T-helper 2 cell treated with Interferon-gamma antibody and Interleukin-4, amounts not matched to agents 100 ng/mL and 5 ng/mL, for 36 hours (primary cell): ENCODE measurements at regions not wholly inside any gene's neighbourhood (a gene's known extent, or its start where the extent isn't known, plus 50 kb on each side); places are given as distances from the start of the nearest gene placed in this dataset.

Experiments used
- intact Hi-C: fragments of 100-400 bp; cut with micrococcal nuclease; formaldehyde crosslinking; loops from one replicate; pipeline ENCODE4 v1.15.1; 2023

DNA sequence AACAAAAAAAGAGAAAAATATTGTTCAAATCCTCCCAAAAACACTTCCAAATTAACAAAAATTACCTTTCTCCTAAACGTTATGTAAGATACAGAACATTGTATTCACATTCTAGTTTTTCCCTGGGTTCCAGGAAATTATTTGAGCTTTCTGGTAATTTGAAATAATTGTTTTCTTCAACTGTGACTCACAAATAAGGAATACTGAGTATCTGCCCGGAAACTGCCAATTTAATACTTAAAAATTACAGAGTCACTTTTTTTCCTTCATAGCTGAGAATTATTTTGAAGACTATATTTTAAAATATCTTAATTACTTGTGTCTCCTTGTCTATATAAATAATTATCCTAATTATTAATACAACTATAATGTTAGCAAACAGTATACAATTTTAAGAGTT is 709.0 kb upstream of the ARGLU1 start:
- intact Hi-C loops, result no loop called here

DNA sequence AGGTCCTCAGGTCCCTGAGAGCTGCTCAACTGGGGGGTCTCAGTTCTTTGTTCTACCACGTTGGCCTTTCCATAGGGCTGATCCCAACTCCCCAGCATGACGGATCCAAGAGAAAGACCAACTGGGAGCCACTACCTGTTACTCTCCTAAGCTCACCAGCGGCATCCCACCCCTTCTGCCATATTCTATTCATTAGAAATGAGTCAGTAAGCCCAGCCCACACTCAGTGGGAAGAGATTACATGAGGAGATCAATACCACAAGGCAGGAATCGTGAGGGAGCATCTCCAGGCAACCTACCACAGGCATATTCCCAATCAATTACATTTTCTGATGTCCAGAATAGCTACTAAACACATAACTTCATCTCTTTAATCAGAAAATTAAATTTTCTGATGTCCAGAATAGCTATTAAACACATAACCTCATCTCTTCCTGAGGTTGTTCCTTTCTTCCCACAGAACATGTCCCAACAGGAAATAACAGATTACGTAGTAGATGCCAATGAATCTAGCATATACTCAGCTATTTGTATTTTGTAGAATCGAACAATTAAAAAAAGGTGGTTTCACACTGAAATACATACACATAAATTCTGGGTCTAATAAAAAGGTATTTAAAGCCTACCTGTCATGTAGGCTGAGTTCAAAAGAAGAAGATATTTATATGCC is 708.1 kb upstream of the ARGLU1 start:
- intact Hi-C loops, result no loop called here

DNA sequence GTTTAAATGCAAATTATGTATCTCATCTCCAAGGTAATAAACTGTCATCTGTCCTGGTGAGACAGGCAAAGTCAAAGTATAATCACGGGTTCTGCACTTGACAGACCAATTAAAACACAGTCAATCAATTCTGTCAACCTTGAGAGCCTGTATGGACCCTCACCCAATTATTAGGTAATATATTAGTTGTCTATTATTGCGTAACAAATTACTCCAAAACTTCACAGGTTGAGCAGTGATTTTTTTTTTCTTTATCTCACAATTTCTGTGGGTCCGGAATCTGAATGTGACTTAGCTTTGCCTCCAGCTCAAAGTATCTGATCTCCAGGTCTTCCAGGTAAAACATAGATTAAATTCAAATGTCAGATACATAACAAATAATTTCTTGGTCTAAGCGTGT is 707.4 kb upstream of the ARGLU1 start:
- intact Hi-C loops, result no loop called here

DNA sequence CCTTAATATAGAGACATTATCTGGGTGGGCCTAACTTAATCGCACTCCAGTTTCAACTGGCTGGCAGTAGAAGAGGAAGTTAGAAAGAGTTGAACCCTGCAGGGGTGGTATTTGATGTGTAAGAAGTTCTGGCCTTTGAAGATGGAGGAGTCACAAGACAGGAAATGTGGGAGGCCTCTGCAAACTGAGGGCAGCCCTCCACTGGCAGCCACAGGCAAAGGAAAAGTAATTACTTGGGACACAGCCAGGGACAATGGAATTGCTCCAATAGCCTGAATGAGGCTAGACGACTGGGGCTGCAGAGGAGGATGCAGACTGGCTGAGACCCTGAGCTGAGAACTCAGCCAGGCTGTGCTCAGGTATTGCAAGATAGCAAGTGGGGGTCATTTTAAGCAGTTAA is 703.3 kb upstream of the ARGLU1 start:
- intact Hi-C loops, result no loop called here

DNA sequence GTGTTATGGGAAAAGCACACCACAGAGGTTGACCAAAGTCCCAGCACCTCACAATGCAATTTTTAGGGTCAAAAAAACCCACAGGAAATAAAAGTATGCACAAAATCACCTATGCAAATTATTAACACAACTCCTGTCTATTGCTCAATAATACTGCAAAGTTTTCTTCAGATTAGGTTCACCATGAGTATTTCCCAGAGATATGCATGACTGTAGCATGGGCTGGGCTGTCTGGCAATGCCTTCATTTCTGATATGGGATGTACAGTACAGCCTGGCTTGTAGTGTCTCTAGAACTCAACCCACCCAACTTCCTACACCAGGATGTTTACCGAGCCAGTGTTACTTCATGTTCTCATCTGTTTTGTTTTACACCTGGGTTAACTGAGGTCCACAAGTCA is 698.7 kb upstream of the ARGLU1 start:
- intact Hi-C loops, result no loop called here

DNA sequence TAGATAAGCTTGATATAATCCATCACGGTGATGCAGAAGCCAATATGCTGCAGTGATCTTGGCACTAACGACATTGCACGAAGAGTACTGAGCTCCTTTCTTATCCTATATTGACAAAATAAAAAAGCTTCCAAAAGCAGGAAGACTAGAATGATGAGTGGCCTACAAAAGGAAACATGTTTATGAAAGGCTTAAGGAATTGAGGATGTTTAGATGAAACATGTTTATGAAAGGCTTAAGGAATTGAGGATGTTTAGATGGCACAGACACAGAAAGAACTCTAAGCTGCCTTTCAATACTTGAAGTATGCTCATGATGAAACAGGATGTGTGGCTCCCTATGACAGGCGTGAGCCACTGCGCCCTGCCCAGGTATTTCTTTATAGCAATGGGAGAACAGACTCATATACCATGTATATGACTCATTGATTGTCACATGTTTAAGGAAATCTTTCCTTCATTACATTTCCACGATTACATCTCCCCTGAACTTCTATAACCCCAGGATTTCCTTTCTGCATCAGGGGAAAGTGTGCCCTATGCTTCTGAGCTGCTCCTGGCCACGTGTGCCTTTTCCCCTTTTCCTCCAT is 690.8 kb upstream of the ARGLU1 start:
- intact Hi-C loops, result no loop called here

DNA sequence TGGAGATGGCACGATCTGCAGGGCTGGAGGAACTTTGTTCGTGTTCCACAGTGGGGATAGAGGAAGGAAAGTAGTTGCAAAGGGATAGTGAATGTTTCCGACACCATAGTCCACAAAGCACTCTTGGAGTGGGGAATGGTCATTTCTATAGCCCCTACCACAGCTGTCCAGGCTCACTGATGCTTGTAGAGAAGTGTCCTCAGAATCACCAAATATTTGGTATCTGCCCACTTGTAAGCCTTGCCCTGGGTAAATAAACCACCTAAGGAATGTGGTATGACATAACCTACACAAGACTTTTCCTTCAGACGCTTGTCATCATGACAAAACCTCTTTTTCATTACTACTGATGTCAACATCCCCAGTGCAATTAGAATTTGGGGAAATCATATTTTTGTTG is 686.5 kb upstream of the ARGLU1 start:
- intact Hi-C loops, result no loop called here

DNA sequence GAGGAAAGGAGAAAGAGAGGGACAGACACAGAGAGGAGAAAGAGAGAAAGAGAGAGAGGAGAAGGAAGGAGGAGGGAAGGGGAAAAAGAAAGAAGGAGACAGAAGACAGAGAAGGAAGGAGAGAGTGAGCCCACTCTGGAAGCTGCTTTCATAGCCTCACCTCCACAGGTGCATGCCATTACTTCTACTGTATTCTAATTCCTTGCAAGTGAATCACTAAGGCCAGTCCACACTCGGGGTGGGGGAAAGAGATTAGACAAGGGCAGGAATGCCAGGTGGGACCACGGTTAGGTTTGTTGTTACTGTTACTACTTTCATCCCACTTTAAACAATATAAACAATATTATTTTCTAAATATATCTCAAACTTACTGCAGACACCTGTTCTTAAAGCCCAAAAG is 684.5 kb upstream of the ARGLU1 start:
- intact Hi-C loops, result no loop called here

DNA sequence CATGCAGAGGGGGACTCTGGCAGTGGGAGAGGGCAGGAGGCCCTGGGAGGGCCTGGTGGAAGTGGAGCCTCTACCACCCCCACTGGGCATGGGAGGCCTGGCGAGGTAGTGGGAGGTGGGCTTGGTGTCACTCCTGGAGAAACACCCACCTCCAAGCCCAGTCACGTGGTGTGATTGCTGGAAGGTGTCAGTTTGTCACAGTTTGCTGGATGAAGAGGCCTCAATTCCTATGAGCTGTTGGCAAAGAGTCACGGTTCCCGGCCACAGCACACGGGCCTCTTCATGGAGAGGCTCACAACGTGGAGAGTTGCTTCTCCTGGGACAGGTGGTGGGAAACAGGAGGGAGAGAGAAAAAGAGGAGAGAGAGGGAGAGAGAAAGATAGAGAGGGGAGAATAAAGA is 684.1 kb upstream of the ARGLU1 start:
- intact Hi-C loops, result no loop called here

DNA sequence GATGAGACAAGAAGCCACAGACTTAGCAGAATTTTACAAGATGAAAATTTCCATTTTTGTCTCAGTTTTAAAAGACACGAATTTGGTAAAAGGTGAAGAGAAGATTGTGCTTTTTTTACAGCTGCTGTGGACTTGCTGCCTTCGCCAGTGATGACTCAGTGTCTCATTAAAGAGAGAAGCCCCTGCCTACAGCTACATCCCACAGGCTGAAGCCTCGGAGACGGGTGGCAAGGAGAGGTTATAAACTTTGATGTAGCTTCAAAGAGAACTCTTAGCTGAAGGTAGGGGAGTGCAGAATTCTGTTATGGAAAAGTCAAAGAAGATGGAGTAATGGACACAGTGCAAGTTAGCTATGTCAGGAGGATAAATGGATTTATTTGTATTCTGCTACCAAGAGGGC is 683.4 kb upstream of the ARGLU1 start:
- intact Hi-C loops, result no loop called here

DNA sequence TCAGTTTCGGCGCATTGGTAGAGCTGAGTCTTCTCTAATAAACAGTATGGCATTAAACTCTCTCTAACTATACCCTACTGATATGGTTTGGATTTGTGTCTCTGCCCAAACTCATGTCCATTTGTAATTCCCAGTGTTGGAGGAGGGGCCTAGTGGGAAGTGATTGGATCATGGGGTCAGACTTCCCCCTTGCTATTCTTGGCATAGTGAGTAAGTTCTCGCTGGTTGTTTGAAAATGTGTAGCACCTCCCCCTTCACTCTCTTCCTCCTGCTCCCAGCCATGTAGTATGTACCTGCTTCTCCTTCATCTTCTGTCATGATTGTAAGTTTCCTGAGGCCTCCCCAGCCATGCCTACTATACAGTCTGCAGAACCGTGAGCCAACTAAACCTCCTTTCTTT is 682.7 kb upstream of the ARGLU1 start:
- intact Hi-C loops, result no loop called here

DNA sequence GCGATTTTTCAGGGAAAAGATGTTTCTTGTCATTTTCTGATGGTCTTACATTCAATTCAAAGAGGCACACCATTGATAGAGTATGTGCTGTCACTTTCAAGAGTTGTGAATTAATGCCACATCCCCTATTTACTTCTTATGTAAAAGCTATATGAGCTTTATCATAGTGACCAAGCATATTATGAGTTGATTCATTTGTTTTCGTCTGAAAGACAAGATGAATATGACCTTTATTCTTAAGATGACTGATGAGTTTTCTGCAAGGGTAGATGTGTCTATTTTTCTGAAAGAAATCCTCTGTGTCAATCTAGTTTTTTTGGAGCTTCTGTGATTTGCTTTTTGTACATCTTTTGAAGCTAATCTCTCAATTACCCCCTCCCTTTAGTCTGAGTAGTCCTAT is 676.3 kb upstream of the ARGLU1 start:
- intact Hi-C loops, result no loop called here

DNA sequence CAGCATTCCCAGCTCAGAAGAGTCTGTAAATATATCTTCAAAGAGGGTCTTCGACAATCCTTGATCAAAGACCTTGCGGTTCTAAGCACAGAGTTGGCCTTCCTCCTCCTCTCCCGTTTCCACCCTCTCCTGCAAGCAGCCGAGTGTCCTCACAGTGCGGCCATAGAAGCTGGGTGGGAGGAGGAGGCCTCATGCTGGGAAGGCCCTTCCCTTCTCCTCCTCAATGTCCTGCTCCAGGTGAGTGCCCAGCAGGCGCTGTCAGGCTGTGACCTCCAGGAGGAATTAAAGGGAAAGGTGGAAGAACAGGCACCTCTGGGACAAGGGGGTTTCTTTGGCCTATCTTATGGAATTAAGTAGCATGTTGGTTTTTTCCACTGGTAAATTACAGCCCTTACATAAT is 674.2 kb upstream of the ARGLU1 start:
- intact Hi-C loops, result no loop called here

DNA sequence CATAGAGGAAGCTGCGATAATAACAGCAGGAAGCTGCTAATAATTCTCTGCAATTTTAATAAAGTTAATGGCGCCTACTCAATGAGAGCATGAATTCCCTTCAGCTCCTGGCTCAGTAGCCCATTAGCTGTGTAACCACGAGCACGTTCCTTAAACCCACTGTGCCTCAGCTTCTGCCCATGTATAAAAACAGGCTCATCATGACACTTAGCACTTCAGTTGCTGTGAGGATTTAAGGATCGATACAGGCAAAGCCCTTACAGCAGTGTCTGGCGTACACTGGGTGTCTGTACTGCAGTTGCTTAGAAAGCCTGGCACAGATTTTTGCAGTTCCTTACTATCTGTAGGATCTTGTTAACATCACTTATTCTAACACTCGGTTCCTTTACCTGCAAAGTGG is 673.4 kb upstream of the ARGLU1 start:
- intact Hi-C loops, result no loop called here

DNA sequence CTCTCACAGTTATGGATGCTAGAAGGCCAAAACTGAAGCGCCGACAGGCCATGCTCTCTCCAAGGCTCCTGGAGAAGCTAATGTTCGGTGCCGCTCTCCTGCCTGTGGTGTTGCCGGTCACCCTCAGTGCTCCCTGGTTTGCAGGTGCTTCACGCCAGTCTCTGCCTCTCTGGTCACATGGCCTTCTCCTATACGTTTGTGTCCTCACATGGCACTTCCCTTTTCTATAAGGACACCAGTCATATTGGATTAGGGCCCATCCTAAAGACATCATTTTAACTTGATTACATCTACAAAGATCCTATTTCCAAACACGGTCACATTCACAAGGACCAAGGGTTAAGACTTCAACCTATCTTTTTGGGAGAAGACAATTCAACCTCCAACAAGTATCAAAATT is 671.3 kb upstream of the ARGLU1 start:
- intact Hi-C loops, result no loop called here

DNA sequence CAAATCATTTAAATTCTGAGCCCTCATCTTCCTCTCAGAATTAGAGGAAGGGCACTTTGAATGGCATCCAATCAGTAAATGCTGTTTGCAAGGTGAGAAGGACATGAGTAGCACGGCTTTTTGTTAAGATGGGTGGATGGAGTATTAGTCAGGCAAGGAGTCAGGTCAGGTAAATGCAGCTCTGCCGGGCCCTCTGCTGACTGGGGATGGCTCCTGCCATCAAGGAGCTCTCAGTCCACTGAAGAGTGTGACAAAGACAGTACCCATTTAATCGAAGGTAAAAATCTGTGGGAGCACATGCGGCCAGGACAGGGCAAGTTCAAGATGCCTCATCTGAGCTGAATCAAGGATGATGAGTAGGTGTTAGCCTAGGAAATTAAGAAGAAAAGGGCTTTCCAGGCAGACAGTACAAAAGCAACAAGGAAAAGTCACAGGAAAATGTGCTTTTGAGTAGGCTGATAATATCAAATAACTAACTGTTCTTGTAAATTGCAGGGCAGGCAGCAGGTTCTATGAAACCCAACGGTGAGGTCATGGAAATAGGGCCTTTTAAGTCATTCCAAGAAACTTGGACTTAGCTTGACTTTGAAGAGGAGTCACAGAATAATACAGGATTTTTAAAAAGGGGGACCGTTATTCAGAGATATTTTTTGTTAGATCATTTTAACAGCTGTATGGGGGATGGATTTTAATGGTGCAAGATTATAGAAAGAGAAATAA is 670.5 kb upstream of the ARGLU1 start:
- intact Hi-C loops, result no loop called here

DNA sequence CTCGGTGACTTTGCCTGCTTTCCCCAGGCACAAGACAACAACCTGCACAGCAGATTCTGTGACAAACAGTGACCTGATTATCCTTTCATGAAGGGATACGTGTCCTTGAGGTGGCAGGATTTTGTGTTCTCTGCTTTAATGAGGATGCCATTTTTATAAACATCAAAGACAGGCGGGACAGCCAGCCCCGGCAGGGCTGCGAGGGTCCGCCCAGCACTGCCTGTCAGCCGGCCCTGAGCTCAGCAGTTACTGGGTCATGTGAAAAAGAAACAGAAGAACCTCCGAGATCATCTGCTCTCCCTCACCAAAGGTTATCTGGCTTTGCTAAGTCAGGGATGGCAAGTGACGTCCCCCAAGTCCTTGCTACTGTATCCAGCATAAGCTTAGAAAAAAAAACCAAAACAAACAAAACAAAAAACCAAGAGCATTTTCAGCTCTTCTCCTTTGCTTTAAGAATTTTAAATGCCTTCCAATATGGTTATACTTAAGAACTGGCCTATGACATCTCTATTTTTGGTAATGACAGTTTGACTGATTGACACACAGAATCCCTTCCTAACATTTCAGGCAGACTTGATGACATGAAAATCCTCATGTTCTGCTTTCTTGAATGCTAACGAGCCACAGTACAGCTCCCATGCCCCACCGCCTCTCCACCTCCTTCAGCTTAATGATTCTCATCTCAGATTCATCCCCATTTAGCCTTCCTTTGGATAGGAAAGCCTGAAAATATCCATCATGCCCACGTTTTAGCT is 666.6 kb upstream of the ARGLU1 start:
- intact Hi-C loops, result no loop called here

DNA sequence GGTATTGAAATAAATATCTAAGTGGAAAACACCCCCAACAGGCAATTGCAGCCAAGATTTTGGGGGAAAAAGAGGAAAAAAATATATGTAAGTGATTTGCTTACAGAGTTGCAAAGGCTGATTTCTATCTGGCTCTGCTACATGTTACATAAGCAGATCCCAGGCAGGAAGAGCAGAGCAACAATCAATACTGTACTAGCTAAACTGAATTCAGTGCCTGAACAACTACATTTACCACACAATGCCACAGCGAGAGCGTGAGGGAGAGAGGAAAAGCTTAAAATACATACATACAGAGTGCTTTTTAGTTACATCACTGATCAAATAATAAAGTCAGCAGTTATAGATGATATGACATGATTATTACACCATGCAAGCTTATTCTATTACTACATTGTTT is 665.6 kb upstream of the ARGLU1 start:
- intact Hi-C loops, result no loop called here

DNA sequence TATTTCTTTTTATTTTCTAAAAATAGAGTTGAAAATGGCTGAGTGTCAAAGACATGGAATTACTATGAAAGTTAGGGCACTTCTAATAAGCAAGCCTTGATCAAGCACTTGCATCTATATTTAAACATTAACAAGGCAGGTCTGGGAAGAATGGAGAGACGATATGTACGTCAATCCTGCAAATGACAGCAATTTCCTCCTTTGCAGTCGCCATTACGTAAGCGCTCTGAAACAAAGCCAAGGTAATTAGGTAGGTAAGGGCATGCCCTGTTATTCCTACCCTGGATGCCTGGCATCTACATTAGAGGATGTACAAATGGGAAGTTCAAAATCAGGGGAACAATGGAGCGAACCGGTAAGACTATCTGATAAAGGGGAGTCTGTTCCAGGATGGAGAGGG is 664.0 kb upstream of the ARGLU1 start:
- intact Hi-C loops, result no loop called here

DNA sequence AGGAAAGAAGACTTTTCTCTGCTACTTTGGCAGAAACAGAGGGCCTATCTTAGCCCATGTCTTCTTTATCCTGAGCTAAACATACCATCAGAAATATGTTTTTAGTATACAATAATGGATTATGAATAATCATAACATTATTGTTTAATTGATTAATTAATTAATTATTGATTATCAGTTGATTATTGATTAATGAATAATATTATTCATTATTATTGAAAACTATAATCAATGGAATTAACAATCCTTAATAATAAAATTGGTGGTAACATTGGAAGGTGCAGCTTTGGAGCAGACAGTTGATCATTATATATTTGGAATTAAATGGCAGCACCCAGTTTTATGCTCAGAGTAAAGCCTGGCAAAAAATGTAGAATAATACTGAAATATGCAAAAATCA is 655.9 kb upstream of the ARGLU1 start:
- intact Hi-C loops, result no loop called here

DNA sequence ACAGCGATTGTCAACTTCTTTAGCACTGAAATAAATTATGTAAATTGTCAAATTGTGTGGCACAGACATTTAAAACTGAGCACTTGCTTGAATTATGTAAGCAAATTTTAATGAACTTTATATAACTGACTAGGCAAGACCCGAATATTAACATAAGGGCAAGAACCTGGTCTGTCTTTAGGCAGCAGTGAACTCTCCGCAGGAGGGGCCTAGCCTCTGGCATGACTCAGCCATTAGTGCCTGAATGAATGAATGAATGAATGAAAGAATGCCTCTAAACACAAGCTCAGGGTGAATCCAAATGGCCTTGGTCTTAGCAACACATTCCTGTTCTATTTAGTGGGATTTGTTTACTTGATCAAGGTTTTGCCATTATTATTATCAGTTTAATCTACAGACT is 654.7 kb upstream of the ARGLU1 start:
- intact Hi-C loops, result no loop called here

DNA sequence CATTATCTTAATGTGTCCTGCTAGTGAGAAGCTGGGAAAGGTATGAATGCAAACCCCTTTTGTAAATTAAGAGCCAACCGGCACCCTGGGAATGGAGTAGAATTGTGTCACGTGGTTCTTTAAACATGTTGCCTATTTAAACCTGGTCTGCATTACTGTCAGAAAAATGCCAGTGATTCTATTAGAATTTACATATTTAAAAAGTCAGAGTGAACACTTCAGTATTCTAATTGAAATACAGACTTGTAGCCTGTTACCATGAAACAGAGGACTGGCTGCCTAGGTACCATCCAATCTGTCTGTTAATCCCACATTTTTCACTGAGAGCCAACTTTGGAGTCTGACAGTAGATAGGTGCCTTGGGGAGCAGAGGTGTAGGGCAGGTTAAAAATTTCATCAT is 652.3 kb upstream of the ARGLU1 start:
- intact Hi-C loops, result no loop called here
